Body of pancreas (tissue), 4 donors: ENCODE measurements at regions not wholly inside any gene's neighbourhood (a gene's known extent, or its start where the extent isn't known, plus 50 kb on each side); places are given as distances from the start of the nearest gene placed in this dataset.
A peak's percentile ranks its signal among the peaks of the same experiment; 100 is the strongest.

Experiments used
- ATAC-seq: fragments of 150-250 bp; one replicate; pipeline ENCODE4 v1.9.1; 2016
- DNase-seq, 4 donors: peaks; one replicate each; pipeline ENCODE4 v3.0.0-alpha.2; 2019
- H3K27ac ChIP-seq, 4 donors: fragments of 200-600 bp; sonication (generic); 1 replicate in 3 of 4; 2 replicates in 1 of 4; pipeline versions ENCODE4 v1.5.1 to v1.6.1; 2016 to 2019; ENCODE audit warnings: mild to moderate bottlenecking in 1 of 4, mixed read lengths in 1 of 4, moderate library complexity in 1 of 4
- H3K27me3 ChIP-seq, 2 donors: fragments of 200-600 bp; sonication (generic); one replicate each; pipeline ENCODE4 v1.6.0; 2016; ENCODE audit warnings: mild to moderate bottlenecking in 1 of 2
- H3K36me3 ChIP-seq, 2 donors: fragments of 200-600 bp; sonication (generic); replicated peaks in 1 of 2; 2 replicates each; pipeline ENCODE4 v1.5.1; 2016; ENCODE audit warnings: low read depth in 2 of 2; ENCODE audit not compliant: insufficient read depth in 1 of 2
- H3K4me1 ChIP-seq: fragments of 200-600 bp; sonication (generic); one replicate; pipeline ENCODE4 v1.6.0; 2016
- H3K4me3 ChIP-seq, 2 donors: fragments of 200-600 bp; sonication (generic); 1 replicate in 1 of 2; 2 replicates in 1 of 2; pipeline ENCODE4 v1.5.1; 2016 to 2019
- H3K9me3 ChIP-seq, 3 donors: fragments of 200-600 bp; sonication (generic); 1 replicate in 2 of 3; 2 replicates in 1 of 3; pipeline ENCODE4 v1.5.1; 2016
- POLR2A ChIP-seq, 3 donors: fragments of 450-650 bp; IDR thresholded peaks; one replicate each; pipeline ENCODE4 v1.6.1; 2016; ENCODE audit warnings: antibody characterized with exemption in 3 of 3, mild to moderate bottlenecking in 2 of 3
- WGBS, 2 donors: methylation state at CpG; one replicate each; pipeline ENCODE4 v1.1.5; 2017; 5-methylcytosine and 5-hydroxymethylcytosine counted together
- intact Hi-C: fragments of 100-400 bp; cut with DNase I; formaldehyde crosslinking; loops from one replicate; pipeline ENCODE4 v1.15.1; 2023
- TF ChIP-seq, protein P1 (sequence below), 7 experiments: fragments of 450-650 bp in 4 of 7; fragments of 200-600 bp in 3 of 7; sonication (generic) in 3 of 7; IDR thresholded peaks; one replicate each; pipeline ENCODE4 v1.5.1; 2016 to 2019; ENCODE audit warnings: antibody characterized with exemption in 7 of 7

GRCh38 chr7:96527133-96527827, 182.4 kb downstream of the SEM1 start:
- WGBS, 2 donors: 68 to 69% methylated on average over 9 of the region's 9 CpGs
- H3K27ac ChIP-seq: no peak overlapping the region
- no peaks in the 10 kb centered on the region for H3K4me1 ChIP-seq
- H3K4me3 ChIP-seq: no peak overlapping the region
- DNase-seq (no peak), ATAC-seq (no peak)
- H3K36me3 ChIP-seq: no peaks in the 10 kb centered on the region
- H3K9me3 ChIP-seq: no peaks in the 10 kb centered on the region
- no peaks in the 10 kb centered on the region for H3K27me3 ChIP-seq
- intact Hi-C loops: no loop called here
- TF ChIP-seq, protein P1, sequence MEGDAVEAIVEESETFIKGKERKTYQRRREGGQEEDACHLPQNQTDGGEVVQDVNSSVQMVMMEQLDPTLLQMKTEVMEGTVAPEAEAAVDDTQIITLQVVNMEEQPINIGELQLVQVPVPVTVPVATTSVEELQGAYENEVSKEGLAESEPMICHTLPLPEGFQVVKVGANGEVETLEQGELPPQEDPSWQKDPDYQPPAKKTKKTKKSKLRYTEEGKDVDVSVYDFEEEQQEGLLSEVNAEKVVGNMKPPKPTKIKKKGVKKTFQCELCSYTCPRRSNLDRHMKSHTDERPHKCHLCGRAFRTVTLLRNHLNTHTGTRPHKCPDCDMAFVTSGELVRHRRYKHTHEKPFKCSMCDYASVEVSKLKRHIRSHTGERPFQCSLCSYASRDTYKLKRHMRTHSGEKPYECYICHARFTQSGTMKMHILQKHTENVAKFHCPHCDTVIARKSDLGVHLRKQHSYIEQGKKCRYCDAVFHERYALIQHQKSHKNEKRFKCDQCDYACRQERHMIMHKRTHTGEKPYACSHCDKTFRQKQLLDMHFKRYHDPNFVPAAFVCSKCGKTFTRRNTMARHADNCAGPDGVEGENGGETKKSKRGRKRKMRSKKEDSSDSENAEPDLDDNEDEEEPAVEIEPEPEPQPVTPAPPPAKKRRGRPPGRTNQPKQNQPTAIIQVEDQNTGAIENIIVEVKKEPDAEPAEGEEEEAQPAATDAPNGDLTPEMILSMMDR (IDR thresholded peaks at IDR 0.05): no peak
- no peak for TF ChIP-seq POLR2A (IDR thresholded peaks at IDR 0.05)

DNA sequence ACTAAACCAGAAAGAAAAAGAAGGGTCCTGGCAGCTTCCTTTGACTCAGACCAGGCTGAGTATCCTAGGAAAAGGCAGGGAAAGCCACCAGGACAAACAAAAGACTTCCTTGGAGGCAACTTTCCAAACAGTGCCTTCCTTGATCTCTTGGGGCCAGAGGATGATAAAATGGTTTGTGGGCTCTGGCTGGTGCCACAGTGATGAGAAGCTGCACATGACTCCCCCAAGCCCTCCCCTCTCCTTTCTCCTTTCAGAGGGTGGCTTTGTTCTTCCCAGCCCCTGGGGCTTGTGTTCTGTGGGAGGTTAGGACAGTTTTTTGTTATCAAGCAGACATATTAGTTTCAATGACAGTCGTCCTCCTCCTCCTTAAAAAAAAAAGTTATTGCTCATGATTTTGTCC, 183.2 kb downstream of the SEM1 start:
- no peak overlapping the region for H3K27ac ChIP-seq
- intact Hi-C loops: no loop called here
- H3K9me3 ChIP-seq: no peaks in the 10 kb centered on the region
- WGBS, 2 donors: 29 to 32% methylated on average over 1 of the region's 1 CpG
- ATAC-seq (no peak), DNase-seq (no peak)
- H3K27me3 ChIP-seq: no peaks in the 10 kb centered on the region
- no peaks in the 10 kb centered on the region for H3K4me1 ChIP-seq
- H3K4me3 ChIP-seq: no peak overlapping the region
- no peak for TF ChIP-seq POLR2A (IDR thresholded peaks at IDR 0.05)
- TF ChIP-seq, protein P1 (IDR thresholded peaks at IDR 0.05): no peak
- H3K36me3 ChIP-seq: no peaks in the 10 kb centered on the region

DNA sequence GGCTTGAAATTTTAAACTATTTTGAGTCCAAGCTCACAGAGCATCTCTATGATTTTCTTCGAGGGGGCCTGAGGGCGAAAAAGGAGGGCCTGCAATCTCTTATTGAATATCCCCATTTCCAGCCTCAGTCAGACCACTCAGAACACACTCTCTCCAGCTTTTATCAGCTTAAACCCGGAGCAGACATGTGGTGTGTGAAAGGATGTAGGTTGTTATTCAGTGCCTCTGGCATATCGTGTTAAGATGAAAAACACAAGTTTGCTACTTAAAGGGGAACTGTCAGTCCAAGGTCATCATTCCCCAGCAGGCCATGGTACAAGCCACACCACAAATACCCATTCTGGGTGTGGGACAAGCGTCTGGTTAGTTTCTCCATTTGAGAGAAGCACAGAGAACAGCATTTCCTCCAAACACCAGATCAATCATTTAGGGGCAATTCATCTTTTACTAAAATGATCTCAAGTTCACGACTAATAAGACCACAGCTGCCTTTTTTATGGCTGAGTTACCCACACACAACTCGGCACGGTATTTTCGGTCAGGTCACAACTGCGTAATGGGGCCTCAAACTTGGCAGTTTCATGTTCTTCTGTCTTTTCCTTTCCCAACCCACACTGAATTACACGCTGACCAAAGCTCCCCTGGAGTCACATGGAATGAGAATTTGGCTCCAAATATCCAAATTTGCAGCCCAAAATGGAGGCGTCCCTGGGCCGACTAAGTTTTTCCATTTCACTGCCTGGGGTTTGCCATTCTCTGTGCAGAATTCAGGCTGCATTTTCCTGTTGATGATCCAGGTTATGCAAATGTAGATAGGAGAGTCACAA, 188.4 kb downstream of the SEM1 start:
- ATAC-seq (no peak), DNase-seq (peak in 1 of 4 donors; percentile 3)
- H3K27ac ChIP-seq: no peak overlapping the region
- intact Hi-C loops: no loop called here
- no peak for TF ChIP-seq POLR2A (IDR thresholded peaks at IDR 0.05)
- TF ChIP-seq, protein P1 (IDR thresholded peaks at IDR 0.05): no peak
- H3K27me3 ChIP-seq: no peaks in the 10 kb centered on the region
- no peak overlapping the region for H3K4me3 ChIP-seq
- no peaks in the 10 kb centered on the region for H3K9me3 ChIP-seq
- H3K36me3 ChIP-seq: no peaks in the 10 kb centered on the region
- 64 to 76% methylated on average over 13 of the region's 13 CpGs for WGBS, 2 donors
- no peaks in the 10 kb centered on the region for H3K4me1 ChIP-seq

- Histone ChIP-seq H3K27ac (no peak overlapping the region), H3K4me3 (no peak overlapping the region), H3K9me3 (no peaks in the 10 kb centered on the region), H3K36me3 (no peaks in the 10 kb centered on the region), H3K4me1 (no peaks in the 10 kb centered on the region), H3K27me3 (no peaks in the 10 kb centered on the region)
- intact Hi-C loops: no loop called here
- TF ChIP-seq, protein P1 (IDR thresholded peaks at IDR 0.05): no peak
- no peak for TF ChIP-seq POLR2A (IDR thresholded peaks at IDR 0.05)
- no peak for DNase-seq
- 28 to 56% methylated on average over 1 of the region's 1 CpG for WGBS, 2 donors
- ATAC-seq: no peak
Observed at GRCh38 chr7:96508371-96508770, 186.5 kb upstream of the SLC25A13 start.
